SHP77 treated with DMSO at 0.1 percent for 48 hours (cell line): ENCODE measurements at regions not wholly inside any gene's neighbourhood (a gene's known extent, or its start where the extent isn't known, plus 50 kb on each side); places are given as distances from the start of the nearest gene placed in this dataset.
"Not testable (repeated sequence)": the region's sequence is repeated elsewhere in the genome, so short reads cannot be mapped to it uniquely, and the experiment has no call there.

Experiments used
- DNase-seq: peaks from one replicate; lab custom pipeline; 2025; lab: John Stamatoyannopoulos, UW

DNA sequence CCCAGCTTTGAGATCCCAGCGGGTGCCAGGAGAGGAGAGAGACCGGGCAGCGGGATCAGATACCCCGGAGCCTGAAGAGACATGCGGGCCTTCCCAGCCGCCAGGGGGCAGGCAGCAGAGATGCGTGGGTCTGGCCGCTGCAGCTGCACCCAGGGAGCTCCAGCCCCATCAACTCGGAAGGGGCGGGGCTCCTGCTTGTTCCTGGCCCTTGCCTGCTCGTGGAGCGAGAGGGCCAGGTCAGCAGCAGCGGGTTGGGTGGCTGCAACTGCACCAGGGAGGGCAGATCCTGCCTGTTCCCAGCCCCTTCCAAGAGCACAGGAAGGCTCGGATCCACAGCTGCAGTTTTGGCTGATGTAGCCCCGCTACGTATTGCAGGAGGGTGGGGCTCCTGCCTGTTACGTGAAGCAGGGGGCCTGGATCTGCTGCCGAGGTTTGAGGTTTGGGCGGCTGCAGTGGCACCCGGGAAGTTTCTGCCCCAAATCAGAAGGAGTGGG is 532.8 kb downstream of the RFPL4B start:
- DNase-seq: no peak

DNA sequence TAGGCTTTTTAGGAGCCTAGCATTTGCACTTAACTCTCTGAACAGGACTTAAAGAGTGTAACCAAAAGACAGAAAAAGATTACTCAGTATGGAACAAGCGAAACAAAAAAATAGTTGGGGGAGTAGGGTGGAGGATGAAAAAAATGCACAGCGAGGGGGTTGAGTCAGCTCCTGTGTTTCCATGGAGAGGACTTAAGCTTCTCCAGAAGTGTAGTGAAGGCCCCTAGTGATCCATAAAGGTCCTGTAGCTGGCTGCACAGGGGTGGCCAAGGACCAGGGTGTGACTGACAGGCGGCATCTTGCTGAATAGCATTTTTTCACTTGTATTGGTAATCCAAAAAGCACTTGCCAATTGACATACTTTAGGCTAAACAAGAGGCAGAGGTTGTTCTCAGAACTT is 533.9 kb downstream of the RFPL4B start:
- no peak for DNase-seq

GRCh38 chr6:112881828-112882780 is 535.0 kb downstream of the RFPL4B start:
- no peak for DNase-seq

- DNase-seq: no peak
These were observed 536.0 kb downstream of the RFPL4B start for GRCh38 chr6:112883095-112883494.

DNA sequence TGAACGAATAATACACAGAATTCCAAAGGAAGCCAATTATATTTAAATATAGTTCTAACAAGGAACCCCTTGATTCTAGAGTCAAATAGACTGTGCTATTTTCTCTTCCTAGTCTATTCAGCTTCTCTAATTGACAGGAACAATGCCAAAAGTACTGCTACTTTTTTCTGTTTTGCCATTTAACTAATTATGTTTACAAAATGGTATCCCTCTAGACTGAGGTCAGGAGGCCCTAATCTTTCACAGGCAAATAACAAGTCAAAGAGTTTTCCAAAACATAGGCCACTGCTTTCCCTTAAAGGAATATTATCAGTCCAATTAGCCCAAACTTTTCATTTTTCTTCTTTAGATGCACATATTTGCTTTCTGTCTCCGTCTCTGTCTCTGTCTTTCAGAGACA is 539.3 kb downstream of the RFPL4B start:
- DNase-seq: no peak

DNA sequence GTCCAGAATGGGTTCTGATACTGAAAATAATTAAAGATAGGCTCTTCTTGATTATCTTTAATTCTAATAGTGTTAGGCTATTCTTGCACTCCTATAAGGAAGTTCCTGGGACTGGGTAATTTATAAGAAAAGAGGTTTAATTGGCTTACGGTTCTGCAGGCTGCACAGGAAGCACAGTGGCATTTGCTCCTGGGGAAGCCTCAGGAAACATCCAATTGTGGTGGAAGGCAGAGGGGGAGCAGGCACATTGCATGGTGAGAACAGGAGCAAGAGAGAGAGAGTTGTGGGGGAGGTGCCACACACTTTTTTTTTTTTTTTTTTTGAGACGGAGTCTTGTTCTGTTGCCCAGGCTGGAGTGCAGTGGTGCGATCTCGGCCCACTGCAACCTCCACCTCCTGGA is 540.3 kb downstream of the RFPL4B start:
- not testable (repeated sequence) for DNase-seq

DNA sequence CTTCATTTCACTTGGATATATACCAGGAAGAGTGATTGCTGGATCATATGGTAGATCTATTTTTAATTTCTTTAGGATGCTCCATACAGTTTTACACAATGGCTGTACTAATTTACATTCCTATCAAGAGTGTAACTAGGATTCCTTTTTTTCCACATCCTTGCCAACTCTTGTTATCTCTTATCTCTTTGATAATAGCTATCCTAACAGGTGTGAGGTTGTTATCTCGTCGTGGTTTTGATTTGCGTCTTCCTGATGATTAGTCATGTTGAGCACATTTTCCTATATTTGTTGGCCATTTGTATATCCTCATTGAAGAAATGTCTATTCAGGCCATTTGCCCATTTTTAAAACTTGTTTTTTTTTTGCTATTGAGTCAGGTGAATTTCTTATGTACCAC is 552.4 kb downstream of the RFPL4B start:
- no peak for DNase-seq

DNA sequence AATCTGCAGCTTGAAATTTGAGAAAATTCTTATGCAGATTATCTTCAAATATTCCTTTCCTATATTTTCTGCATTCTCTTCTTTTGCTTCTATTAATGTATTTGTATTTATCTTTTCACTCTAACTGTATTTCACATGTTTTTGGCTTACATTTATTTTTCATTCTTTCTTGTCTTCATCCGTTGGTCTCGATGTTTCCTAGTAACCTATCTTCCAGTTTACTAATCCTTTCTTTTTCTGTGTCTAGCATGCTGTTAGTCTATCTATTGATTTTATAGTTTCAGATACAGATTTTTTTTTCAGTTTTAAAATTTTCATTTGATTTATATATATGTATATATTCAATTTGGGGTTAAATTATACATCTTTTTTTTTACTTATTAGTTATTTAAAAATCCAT is 556.2 kb downstream of the RFPL4B start:
- no peak for DNase-seq

DNA sequence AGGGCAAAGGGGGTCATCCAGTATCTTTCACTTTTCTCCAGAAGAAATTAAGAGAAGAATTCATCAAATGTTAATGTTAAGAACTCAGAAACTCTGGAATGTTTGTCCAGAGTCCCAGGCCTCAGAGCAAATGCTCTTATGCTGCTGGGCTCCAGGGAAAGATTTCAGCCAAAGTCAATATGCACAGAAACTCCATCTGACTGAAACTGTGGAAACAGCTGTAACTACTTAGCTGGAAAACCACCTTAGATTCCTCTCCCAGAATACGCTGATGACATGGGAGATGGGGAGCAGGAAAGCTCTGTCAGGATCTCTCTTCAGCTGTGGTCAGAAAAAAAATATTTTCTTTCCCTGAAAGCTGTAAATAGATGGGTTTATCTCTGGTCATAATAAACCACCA is 559.6 kb downstream of the RFPL4B start:
- peak; percentile 73 for DNase-seq

DNA sequence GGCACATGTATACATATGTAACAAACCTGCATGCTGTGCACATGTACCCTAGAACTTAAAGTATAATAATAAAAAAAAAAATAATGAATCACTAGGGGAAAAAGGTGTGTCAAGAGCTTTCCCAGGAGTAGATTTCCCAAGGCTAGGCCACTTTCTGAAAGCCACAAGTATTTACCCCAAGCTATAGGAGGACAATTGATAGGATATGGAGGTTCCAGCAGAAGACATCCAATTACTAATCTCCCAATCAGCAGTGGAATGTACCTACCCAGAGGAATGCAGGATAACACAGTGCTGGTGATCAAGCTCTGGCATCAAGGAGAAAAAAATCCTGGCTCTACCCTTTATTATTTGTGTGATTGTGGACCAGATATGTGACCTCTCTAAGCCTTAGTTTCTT is 562.7 kb downstream of the RFPL4B start:
- DNase-seq: no peak

DNA sequence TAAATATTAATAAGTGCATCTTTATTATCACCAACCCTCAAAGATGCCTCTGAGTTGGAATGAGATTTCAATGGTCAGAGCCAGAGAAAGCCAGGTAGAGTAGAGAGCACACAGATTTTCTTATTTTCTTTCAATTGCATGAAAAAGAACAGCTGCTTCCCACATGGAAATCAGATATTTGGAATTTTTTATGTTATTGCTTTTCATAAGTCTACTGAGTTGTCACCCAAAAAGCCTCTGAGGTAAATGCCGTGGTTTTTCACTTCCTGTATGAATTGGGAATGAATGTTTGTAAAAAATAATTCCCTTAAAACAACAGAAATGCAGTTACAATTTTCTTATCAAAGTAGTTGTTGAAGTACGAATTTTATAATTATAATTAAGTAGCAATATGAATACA is 563.1 kb downstream of the RFPL4B start:
- DNase-seq: no peak

GRCh38 chr6:112911959-112912358 is 564.8 kb downstream of the RFPL4B start:
- no peak for DNase-seq

GRCh38 chr6:112912416-112913101 is 565.4 kb downstream of the RFPL4B start:
- DNase-seq: no peak

GRCh38 chr6:112919744-112920143 is 572.6 kb downstream of the RFPL4B start:
- not testable (repeated sequence) for DNase-seq

DNA sequence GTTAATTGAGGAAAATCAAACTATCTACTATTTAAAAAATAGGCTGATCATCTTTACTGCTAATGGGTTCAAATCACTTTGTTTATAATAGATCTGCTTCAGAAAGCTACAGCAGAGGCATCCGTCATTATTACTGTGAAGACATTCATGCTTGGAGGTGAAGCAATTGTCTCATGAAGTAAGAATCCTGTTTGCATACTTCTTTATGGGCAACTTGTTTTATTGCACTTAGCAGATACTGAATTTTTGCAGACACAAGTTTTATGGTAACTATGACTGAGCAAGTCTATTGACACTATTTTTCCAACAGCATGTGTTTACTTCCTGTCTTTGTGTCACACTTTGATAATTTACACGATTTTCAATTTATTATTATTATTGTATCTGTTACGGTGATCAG is 573.9 kb downstream of the RFPL4B start:
- no peak for DNase-seq

DNA sequence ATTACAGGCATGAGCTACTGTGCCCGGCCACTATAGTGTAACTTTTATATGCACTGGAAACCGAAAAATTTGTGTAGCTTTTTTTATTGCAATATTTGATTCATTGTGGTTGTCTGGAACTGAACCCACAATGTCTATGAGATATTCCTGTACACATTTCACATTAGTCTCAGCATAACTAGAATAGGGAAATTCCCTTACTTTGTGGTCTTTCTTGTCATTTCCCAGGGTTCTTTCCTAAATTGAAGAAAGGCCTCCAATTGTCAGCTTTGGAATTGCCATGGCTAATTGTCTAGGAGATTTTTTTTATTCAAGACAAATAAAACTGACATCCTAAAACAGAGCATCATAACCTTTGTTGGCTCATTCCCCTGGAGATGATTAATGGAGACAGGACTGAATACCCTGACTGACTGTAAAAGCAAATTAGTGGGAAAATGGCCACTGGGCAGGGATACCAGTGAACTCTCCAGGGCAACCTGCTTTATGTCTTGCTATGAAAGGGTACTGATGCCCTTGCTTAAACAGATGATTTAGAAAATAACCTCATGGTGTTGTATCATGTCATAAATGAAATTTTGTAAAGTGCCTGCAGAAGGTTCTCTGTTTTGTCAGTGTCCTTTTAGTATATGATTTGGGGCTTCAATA is 576.9 kb downstream of the RFPL4B start:
- DNase-seq: no peak

DNA sequence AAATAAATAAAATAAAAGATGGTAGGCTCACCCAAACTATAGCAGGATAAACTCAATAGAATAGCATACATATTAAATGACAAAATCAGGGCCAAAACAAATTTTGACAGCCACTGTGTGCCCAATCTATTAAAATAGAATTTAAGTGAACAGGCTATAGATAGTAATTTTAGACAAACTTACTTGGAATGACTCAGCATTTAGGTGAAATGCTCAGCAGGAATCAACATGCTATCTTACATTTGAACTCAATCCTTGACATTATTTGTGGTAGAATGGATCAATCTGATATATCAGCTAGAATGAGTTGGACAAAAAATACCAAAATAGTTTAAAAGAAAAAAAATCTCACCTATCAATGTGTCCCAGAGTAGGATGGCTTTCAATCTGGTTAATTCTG is 578.6 kb downstream of the RFPL4B start:
- no peak for DNase-seq

DNA sequence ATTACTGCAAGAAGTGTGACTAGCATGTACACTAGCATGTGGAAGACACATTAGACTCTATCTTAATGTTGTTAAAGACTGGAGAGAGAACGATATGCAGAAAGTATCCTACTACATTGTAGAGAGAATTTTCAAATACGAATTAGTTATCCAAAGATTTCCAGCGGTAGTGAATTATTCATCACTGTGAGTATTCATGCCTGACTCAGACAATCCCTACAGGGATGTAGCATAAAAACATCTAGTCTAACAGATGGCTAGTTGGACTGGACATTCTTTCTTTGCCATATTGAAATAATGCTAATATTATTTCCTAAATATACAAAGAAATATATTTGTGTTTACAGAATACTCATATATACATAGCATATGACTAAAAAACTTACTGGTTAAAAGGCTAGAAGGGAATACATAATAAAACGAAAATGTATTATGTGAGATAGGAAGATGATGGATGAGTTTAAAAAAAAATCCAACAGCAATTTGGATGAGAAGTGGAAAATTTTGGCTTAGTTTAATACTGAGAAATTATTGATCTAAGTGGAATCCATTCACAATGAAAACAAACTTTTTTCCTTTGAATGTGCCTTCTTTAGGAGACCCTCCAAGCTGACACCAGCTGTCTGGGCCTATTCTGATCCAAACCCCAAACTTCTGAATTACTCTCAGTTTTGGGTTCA is 580.7 kb downstream of the RFPL4B start:
- no peak for DNase-seq

DNA sequence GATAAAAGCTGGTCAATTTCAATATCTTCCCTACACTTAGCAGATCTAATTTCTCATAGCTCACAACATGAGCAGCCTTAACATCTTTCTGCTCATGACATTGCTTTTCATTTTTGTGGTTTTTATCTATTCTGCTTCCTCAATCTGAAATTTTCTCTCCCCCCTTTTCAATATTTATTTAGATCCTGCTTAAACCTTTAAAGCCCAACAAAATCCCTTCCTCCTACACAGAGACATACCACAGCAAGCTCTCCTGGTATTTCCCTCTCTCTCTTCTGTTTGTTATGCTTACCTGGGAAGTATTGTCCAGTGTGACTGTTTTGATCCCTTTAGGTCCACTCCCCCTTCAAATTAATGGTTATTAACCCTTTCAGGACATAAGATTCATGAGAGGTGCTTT is 582.5 kb downstream of the RFPL4B start:
- no peak for DNase-seq

DNA sequence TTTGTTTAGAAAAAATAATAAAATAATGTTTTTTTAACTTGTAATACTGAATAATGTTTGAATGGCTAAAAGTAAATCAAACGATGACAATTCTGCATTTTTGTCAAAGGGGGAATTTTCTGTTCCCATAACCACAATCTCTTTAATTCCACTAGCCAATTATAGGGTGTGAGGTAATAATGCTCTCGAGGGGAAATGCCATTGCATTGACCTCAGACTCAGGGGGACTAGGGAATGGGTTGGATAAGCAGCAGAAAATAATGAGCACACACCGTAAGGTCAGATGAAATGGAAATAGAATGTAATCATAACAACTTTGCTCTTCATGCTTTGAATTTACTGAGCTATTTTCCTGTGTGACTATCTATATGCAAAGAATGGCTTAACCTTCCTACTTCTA is 584.7 kb downstream of the RFPL4B start:
- DNase-seq: no peak

DNA sequence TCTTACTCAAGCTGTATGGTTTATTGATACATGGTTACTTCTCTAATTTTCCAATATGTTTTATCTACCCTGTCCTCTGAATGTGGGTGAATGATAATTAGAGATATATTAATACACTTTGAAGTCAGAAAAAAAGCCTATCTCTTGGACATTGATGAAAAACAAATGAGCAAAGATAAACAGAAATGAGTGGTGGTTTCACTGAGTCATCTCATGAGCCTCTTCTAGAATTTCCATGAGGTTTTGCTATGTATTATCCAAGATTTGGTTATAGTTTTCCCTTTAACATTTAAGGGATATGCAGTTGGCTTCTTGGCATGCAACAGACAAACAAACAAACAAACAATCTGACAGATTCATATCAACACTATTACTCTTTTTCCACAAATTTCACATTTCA is 586.8 kb downstream of the RFPL4B start:
- DNase-seq: no peak
